ENCODE measurements at regions not wholly inside any gene's neighbourhood (a gene's known extent, or its start where the extent isn't known, plus 50 kb on each side); places are given as distances from the start of the nearest gene placed in this dataset.
"Not testable (repeated sequence)": the region's sequence is repeated elsewhere in the genome, so short reads cannot be mapped to it uniquely, and the experiment has no call there.

DNA sequence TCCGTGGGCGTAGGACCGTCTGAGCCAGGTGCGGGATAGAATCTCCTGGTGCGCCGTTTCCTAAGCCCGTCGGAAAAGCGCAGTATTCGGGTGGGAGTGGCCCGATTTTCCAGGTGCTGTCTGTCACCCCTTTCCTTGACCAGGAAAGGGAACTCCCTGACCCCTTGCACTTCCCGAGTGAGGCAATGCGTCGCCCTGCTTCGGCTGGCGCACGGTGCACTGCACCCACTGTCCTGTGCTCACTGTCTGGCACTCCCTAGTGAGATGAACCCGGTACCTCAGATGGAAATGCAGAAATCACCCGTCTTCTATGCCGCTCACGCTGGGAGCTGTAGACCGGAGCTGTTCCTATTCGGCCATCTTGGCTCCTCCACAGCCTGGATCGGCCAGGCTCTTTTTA is 74.9 kb upstream of the LIFR start:
- H3K36me3 Mint-ChIP-seq (ENCODE audit: low read depth); H3K4me3 Mint-ChIP-seq; H3K27ac Mint-ChIP-seq; DNase-seq (ENCODE audit: low spot score); H3K27me3 Mint-ChIP-seq (ENCODE audit: insufficient read depth); intact Hi-C loops (cut with micrococcal nuclease); H3K4me1 Mint-ChIP-seq (ENCODE audit: low read depth): not testable (repeated sequence)
- H3K9me3 Mint-ChIP-seq, result peaks cover 23% of the 10 kb centered on the region

GRCh38 chr5:38634568-38635369 is 78.3 kb upstream of the LIFR start:
- H3K36me3 Mint-ChIP-seq (ENCODE audit: low read depth), result no peaks in the 10 kb centered on the region
- no peaks in the 10 kb centered on the region for H3K27me3 Mint-ChIP-seq (ENCODE audit: insufficient read depth)
- peaks cover 22% of the 10 kb centered on the region for H3K9me3 Mint-ChIP-seq
- no peak for DNase-seq (ENCODE audit: low spot score)
- no peak overlapping the region for H3K27ac Mint-ChIP-seq
- no peaks in the 10 kb centered on the region for H3K4me1 Mint-ChIP-seq (ENCODE audit: low read depth)
- intact Hi-C loops (cut with micrococcal nuclease), result no loop called here
- H3K4me3 Mint-ChIP-seq, result no peak overlapping the region

DNA sequence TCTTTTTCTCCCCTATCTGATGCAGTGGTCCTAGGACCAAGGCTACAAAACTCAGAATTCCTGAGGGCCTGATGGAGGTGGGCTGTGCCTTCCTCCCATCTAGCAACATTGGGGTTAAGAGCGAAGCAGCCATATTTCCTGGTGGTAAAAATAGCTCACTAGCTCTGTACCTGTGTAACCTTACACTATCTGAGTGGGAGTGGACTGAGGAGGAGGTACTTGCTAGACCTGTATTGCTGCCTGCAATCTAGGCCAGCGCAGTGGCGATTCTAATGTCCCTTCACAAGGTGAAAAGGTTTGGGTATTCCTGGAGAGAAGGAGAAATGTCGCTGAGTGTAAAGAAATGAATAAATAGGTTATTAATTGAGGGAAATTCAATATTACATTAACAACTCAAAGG is 80.2 kb upstream of the LIFR start:
- peaks cover 14% of the 10 kb centered on the region for H3K9me3 Mint-ChIP-seq
- no peak overlapping the region for H3K4me3 Mint-ChIP-seq
- H3K4me1 Mint-ChIP-seq (ENCODE audit: low read depth), result no peaks in the 10 kb centered on the region
- no peak overlapping the region for H3K27ac Mint-ChIP-seq
- no peaks in the 10 kb centered on the region for H3K36me3 Mint-ChIP-seq (ENCODE audit: low read depth)
- intact Hi-C loops (cut with micrococcal nuclease), result no loop called here
- H3K27me3 Mint-ChIP-seq (ENCODE audit: insufficient read depth), result no peaks in the 10 kb centered on the region
- DNase-seq (ENCODE audit: low spot score), result no peak

DNA sequence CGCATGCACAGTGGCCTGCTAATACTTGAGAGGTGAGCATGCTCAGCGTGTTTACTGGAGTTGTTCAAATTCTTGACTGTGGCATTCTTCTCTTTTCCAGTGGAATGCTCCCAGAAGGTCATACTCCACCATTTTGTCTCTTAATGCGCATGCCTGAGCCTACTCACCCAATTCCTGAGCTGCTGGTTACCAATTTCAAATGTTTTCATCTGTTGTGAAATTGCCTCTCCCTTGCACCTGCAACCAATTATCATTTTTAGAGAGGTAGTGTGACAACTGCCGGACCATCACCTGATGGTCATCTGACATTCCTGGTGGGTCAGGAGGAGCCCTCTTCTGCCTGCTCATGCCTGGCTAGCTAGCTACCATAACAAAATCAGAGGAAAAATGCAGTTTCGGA is 82.2 kb upstream of the LIFR start:
- no peaks in the 10 kb centered on the region for H3K36me3 Mint-ChIP-seq (ENCODE audit: low read depth)
- H3K27ac Mint-ChIP-seq, result no peak overlapping the region
- no peak for DNase-seq (ENCODE audit: low spot score)
- no peaks in the 10 kb centered on the region for H3K27me3 Mint-ChIP-seq (ENCODE audit: insufficient read depth)
- H3K4me3 Mint-ChIP-seq, result no peak overlapping the region
- no peaks in the 10 kb centered on the region for H3K4me1 Mint-ChIP-seq (ENCODE audit: low read depth)
- intact Hi-C loops (cut with micrococcal nuclease), result no loop called here
- peaks cover under 1% of the 10 kb centered on the region for H3K9me3 Mint-ChIP-seq

DNA sequence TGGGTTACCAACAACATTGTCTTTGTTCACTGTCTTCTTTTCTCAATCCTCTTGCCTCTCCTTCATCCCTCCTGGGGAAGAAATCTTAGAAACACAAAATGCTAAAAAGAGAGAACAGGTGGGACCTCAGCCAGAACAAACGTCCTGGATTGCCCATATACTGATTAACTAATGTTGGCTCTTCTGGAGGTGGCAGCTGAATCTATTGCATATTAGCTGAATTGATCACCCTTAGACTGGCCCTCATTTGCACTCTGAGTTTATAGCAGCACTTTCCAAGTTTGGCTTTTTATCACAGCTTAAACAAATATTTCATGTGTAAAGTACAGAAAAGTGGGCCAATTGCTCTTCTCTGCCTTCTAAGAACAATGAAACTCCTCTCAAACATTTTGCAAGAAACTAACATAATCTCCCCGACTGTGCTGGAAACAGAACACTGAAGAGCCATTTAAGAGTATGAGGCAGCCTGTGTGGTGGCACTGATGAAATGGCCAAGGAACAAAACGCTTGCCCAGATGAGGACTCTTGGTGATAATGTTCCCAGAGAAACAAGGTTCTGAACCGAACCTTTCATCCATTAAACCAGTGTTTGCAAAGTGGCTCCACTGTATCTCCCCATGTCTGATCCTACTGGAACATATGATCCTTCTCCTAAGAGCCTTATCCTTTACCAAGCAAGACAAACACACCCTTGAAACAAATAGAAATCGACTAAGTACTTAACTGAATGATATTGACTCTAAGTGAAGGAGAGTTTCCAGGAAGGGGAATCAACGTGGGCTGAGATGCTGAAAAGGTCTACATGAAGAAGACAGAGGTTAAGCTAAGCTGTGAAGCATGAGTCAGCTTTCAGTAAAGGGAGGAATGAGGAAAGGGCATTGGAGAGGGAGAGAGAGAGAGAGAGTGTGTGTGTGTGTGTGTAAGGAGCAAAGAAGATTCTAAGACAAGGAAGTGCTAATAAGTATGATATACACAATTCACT is 83.2 kb upstream of the LIFR start:
- DNase-seq (ENCODE audit: low spot score), result no peak
- Mint-ChIP-seq H3K4me3 (no peak overlapping the region), H3K9me3 (peaks cover 11% of the 10 kb centered on the region), H3K36me3 (ENCODE audit: low read depth) (no peaks in the 10 kb centered on the region), H3K27me3 (ENCODE audit: insufficient read depth) (no peaks in the 10 kb centered on the region), H3K27ac (no peak overlapping the region), H3K4me1 (ENCODE audit: low read depth) (no peaks in the 10 kb centered on the region)
- intact Hi-C loops (cut with micrococcal nuclease), result no loop called here

DNA sequence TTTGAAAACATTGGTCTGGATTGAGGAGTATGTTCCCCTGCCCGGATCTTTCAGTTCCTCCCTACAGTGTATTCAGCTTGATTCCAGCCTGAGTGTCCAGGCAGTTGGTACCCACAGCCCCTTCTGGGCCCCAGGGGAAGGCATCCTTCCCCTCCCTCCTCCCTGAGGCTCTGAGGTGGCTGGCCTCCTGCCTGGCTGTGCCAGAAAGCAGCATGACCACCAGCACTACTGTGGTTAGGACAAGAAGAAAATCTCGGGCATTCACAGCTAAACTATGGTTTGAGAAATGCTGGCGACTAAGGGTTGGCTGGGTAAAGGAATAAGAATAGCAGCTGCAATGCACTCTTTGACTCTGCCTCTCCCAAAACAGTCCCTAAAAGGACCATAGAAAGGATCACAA is 84.6 kb upstream of the LIFR start:
- Mint-ChIP-seq H3K9me3 (peaks cover 11% of the 10 kb centered on the region), H3K27ac (no peak overlapping the region), H3K4me1 (ENCODE audit: low read depth) (no peaks in the 10 kb centered on the region), H3K36me3 (ENCODE audit: low read depth) (no peaks in the 10 kb centered on the region), H3K27me3 (ENCODE audit: insufficient read depth) (no peaks in the 10 kb centered on the region), H3K4me3 (no peak overlapping the region)
- intact Hi-C loops (cut with micrococcal nuclease), result no loop called here
- DNase-seq (ENCODE audit: low spot score), result no peak

DNA sequence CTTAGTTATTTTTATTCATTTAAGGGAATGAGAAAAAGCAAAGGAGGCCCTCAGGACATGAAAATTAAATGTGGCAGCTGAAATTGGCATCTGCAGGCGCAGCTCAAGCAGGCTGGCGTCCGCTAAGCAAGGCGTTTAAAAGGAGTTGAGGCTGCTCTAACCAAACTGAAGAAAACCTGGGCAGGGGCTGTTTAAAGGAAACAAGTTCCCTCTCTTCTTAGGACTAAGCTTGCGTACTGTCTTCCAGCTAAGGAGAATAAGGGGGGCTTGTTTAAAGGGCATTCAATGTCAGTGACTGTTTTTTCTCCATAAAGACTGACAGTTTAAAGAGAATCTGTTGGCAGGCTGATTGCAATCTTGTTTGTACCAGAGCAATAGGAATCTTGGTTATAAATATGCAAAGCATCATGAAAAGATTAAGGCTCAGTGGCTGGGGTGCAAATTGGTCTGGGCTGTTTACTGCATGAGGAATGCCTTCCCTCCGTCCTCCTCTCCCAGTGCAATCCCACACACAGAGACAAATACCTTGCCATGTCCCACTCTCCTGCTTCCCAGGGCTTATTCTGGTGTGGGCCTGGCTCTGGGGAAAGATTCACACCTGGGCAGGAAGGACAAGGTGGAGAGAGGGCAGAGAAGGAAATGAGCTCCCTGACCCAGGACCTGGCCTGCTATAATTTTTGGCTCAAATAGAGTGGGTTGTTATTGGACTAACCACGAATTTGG is 85.9 kb upstream of the LIFR start:
- no peak overlapping the region for H3K27ac Mint-ChIP-seq

GRCh38 chr5:38643616-38644015 is 87.2 kb upstream of the LIFR start:
- intact Hi-C loops (cut with micrococcal nuclease), result no loop called here
- Mint-ChIP-seq H3K27ac (no peak overlapping the region), H3K27me3 (ENCODE audit: insufficient read depth) (no peaks in the 10 kb centered on the region), H3K9me3 (peaks cover 11% of the 10 kb centered on the region), H3K4me1 (ENCODE audit: low read depth) (no peaks in the 10 kb centered on the region), H3K4me3 (no peak overlapping the region), H3K36me3 (ENCODE audit: low read depth) (no peaks in the 10 kb centered on the region)
- no peak for DNase-seq (ENCODE audit: low spot score)

More for the DNA sequence above, 85.9 kb upstream of the LIFR start:
- Mint-ChIP-seq H3K9me3 (peaks cover 11% of the 10 kb centered on the region), H3K36me3 (ENCODE audit: low read depth) (no peaks in the 10 kb centered on the region), H3K4me1 (ENCODE audit: low read depth) (no peaks in the 10 kb centered on the region), H3K4me3 (no peak overlapping the region), H3K27me3 (ENCODE audit: insufficient read depth) (no peaks in the 10 kb centered on the region)
- no peak for DNase-seq (ENCODE audit: low spot score)
- intact Hi-C loops (cut with micrococcal nuclease), result no loop called here

DNA sequence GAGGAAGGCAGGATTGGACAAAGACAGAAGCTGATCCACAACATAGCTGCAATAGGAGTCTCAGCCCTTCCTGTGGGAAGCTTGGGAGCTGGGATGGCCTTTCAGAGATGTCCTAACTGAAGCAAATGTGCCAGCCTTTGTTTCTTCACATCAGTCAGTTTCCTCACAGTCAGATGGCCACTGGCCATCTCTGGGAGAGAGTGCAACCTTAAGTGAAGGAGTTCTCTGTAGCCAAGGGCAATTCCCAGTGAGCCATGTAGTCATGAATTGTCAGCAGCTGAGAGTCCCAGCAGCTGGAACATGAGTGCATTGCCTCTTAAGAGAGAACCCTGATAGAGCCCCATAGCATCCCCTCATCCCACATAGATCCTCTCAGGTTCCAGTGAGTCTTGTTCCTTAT is 89.1 kb upstream of the LIFR start:
- Mint-ChIP-seq H3K27ac (no peak overlapping the region), H3K36me3 (ENCODE audit: low read depth) (no peaks in the 10 kb centered on the region), H3K4me1 (ENCODE audit: low read depth) (peaks cover 5% of the 10 kb centered on the region), H3K9me3 (peaks cover 11% of the 10 kb centered on the region), H3K4me3 (no peak overlapping the region), H3K27me3 (ENCODE audit: insufficient read depth) (peaks cover 2% of the 10 kb centered on the region)
- intact Hi-C loops (cut with micrococcal nuclease), result no loop called here
- DNase-seq (ENCODE audit: low spot score), result no peak

DNA sequence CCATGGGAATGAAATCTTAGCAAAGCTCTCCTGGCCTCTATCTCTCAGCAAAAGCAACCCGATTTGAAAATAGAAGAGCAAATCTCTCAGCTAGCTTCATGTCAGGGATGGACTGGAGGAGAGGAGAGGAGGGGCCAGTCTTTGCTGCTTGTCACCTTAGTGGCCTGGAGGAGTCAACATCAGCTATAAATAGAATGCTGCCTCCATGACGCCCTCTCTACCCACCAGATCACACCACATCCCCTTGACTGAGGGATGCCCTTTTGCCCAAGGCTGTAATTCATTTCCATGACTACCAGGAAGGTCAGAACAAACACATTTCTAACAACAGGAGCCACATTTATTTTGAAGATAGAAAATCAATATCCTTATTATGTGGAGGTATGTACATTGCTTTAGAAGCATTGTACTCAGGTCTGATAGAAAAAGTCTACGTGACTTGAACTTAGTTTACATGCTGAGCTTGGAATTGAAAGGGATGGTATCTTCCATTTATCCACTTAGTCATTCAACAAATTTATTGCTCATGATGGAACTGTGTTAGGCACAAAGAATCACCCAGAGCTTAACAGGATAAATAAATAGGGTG is 92.4 kb upstream of the LIFR start:
- no peak overlapping the region for H3K4me3 Mint-ChIP-seq
- H3K36me3 Mint-ChIP-seq (ENCODE audit: low read depth), result no peaks in the 10 kb centered on the region
- H3K27me3 Mint-ChIP-seq (ENCODE audit: insufficient read depth), result peaks cover 8% of the 10 kb centered on the region
- intact Hi-C loops (cut with micrococcal nuclease), result no loop called here
- no peak overlapping the region for H3K27ac Mint-ChIP-seq
- peaks cover 6% of the 10 kb centered on the region for H3K4me1 Mint-ChIP-seq (ENCODE audit: low read depth)
- H3K9me3 Mint-ChIP-seq, result peaks cover 9% of the 10 kb centered on the region
- DNase-seq (ENCODE audit: low spot score), result no peak

DNA sequence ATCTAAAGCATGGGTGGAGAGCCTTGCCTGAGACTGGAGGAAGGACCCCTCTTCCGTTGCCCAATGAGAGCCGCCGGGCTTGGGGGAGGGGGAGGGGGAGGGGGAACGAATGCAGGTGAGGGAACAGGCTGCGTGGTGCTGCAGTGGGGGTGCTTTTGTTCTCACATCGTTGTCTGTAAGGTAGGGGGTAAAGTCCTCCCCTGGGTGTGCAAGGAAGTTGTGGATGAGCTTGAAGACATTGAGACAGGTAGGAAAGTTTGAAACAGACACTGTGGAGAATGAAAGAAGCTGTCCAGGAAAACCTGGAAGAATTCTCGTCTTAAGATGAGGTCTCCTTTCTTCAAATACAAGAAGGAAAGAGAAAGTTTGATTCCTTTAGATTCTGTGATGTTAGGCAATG is 94.1 kb upstream of the LIFR start:
- no peaks in the 10 kb centered on the region for H3K36me3 Mint-ChIP-seq (ENCODE audit: low read depth)
- no peak overlapping the region for H3K27ac Mint-ChIP-seq
- DNase-seq (ENCODE audit: low spot score), result no peak
- no peak overlapping the region for H3K4me3 Mint-ChIP-seq
- intact Hi-C loops (cut with micrococcal nuclease), result no loop called here
- peaks cover 10% of the 10 kb centered on the region for H3K27me3 Mint-ChIP-seq (ENCODE audit: insufficient read depth)
- no peaks in the 10 kb centered on the region for H3K9me3 Mint-ChIP-seq
- H3K4me1 Mint-ChIP-seq (ENCODE audit: low read depth), result peaks cover 6% of the 10 kb centered on the region

- Mint-ChIP-seq H3K4me1 (ENCODE audit: low read depth) (peaks cover 6% of the 10 kb centered on the region), H3K4me3 (no peak overlapping the region), H3K27me3 (ENCODE audit: insufficient read depth) (peaks cover 10% of the 10 kb centered on the region), H3K9me3 (no peaks in the 10 kb centered on the region), H3K27ac (no peak overlapping the region), H3K36me3 (ENCODE audit: low read depth) (no peaks in the 10 kb centered on the region)
- intact Hi-C loops (cut with micrococcal nuclease), result no loop called here
- DNase-seq (ENCODE audit: low spot score), result no peak
Measured at GRCh38 chr5:38650946-38651345, 94.5 kb upstream of the LIFR start.

All from activated T-helper 1 cell treated with anti-CD3 and anti-CD28 coated beads, Interleukin-12 subunit alpha, Interleukin-12 subunit beta, Interleukin-2, Interleukin-4 antibody, amounts not matched to agents 30 ng/mL and 10 ng/mL and 1 ng/mL, durations not matched to agents 14 hours and 24 hours and 36 hours (primary cell).